Breast epithelium (tissue), 4 donors: ENCODE measurements at regions not wholly inside any gene's neighbourhood (a gene's known extent, or its start where the extent isn't known, plus 50 kb on each side); places are given as distances from the start of the nearest gene placed in this dataset.

Experiments used
- DNase-seq, 2 donors: peaks; one replicate each; pipeline ENCODE4 v3.0.0-alpha.2; 2019; ENCODE audit warnings: low spot score in 2 of 2
- H3K27ac ChIP-seq, 2 donors: fragments of 200-600 bp; sonication (generic) in 1 of 2; one replicate each; pipeline ENCODE4 v1.5.1; 2016 to 2019; ENCODE audit warnings: mild to moderate bottlenecking in 1 of 2
- H3K27me3 ChIP-seq, 2 donors: fragments of 200-600 bp; sonication (generic) in 1 of 2; one replicate each; pipeline versions ENCODE4 v1.5.1 to v1.6.0; 2017 to 2019; ENCODE audit warnings: control low read depth in 1 of 2, mild to moderate bottlenecking in 1 of 2
- H3K36me3 ChIP-seq: fragments of 200-600 bp; one replicate; pipeline ENCODE4 v1.5.1; 2019
- H3K4me1 ChIP-seq, 2 donors: fragments of 200-600 bp; sonication (generic); one replicate each; pipeline ENCODE4 v1.5.1; 2016 to 2019; ENCODE audit warnings: control low read depth in 1 of 2
- H3K4me3 ChIP-seq, 3 donors: fragments of 200-600 bp; sonication (generic); 1 replicate in 2 of 3; 2 replicates in 1 of 3; pipeline ENCODE4 v1.5.1; 2016 to 2019; ENCODE audit warnings: mild to moderate bottlenecking in 3 of 3, moderate library complexity in 2 of 3
- H3K9me3 ChIP-seq, 2 donors: fragments of 200-600 bp; sonication (generic) in 1 of 2; one replicate each; pipeline ENCODE4 v1.5.1; 2016 to 2019; ENCODE audit warnings: control low read depth in 1 of 2
- CTCF ChIP-seq, 3 donors: fragments of 450-650 bp; IDR thresholded peaks; one replicate each; pipeline ENCODE4 v1.5.1; 2016 to 2017; ENCODE audit warnings: antibody characterized with exemption in 3 of 3, mild to moderate bottlenecking in 3 of 3, moderate library complexity in 3 of 3
- POLR2A ChIP-seq: fragments of 450-650 bp; IDR thresholded peaks from one replicate; pipeline ENCODE4 v1.6.1; 2016; ENCODE audit warnings: antibody characterized with exemption, mild to moderate bottlenecking, moderate library complexity
- POLR2AphosphoS5 ChIP-seq, 3 donors: sonication (generic); formaldehyde crosslinking; IDR thresholded peaks; one replicate each; pipeline ENCODE4 v1.6.1; 2017; ENCODE audit warnings: antibody characterized with exemption in 3 of 3
- intact Hi-C: fragments of 100-400 bp; cut with DNase I; formaldehyde crosslinking; loops from one replicate; pipeline ENCODE4 v1.15.1; 2023; ENCODE audit warnings: low total_unique reads

GRCh38 chr9:10674586-10674985 lies 61.8 kb upstream of the PTPRD start:
- TF ChIP-seq POLR2AphosphoS5 (IDR thresholded peaks at IDR 0.05), result no peak
- TF ChIP-seq POLR2A, result no peak
- TF ChIP-seq CTCF (IDR thresholded peaks at IDR 0.05), result no peak
- Histone ChIP-seq H3K36me3 (no peaks in the 10 kb centered on the region), H3K4me3 (no peak overlapping the region), H3K27ac (no peak overlapping the region), H3K9me3 (peaks cover 0 to 4% of the 10 kb centered on the region in 2 donors), H3K4me1 (no peaks in the 10 kb centered on the region), H3K27me3 (no peaks in the 10 kb centered on the region)
- DNase-seq, result no peak
- intact Hi-C loops, result no loop called here

DNA sequence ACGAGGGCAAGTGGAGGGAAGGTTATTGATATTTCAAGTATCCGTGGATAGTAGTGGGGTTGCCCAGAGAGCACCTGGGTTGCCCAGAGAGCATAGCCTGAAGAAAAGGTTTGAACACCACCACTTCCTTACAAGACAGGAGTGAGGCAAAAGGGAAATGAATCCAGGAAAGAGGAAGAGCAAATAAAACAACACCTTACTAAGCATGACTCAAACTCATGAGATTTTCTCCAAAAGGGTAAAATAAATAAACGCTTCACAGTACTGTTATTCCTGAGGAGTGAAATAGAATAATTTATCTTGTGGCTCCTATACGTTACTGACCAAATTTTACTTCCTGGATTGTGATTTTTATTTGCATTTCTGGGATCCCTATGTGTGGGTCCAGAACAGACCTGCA lies 65.2 kb upstream of the PTPRD start:
- Histone ChIP-seq H3K4me1 (no peaks in the 10 kb centered on the region), H3K27ac (no peak overlapping the region), H3K36me3 (no peaks in the 10 kb centered on the region), H3K4me3 (no peak overlapping the region), H3K27me3 (no peaks in the 10 kb centered on the region), H3K9me3 (no peaks in the 10 kb centered on the region)
- DNase-seq, result no peak
- TF ChIP-seq POLR2AphosphoS5 (IDR thresholded peaks at IDR 0.05), result no peak
- no peak for TF ChIP-seq POLR2A
- no peak for TF ChIP-seq CTCF (IDR thresholded peaks at IDR 0.05)
- intact Hi-C loops, result no loop called here

DNA sequence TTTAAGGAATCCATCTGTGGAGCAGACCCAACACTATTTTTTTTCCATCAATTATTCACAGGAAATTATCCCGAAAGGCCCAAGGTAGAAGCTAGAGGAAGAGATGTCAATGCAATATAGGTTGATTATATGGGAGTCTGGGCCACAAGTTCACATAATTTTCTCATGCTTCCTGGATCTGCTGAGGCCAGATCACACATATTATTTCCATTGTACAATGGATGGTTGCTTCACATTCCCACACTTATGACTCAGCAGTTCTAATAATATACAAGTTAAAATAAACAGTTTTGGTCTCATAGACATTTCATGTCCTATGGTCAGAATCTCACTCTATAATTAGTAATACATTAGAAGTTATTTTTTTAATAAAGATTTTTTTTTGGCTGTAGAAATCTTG lies 66.0 kb upstream of the PTPRD start:
- H3K4me3 ChIP-seq, result no peak overlapping the region
- H3K4me1 ChIP-seq, result no peaks in the 10 kb centered on the region
- no peak for DNase-seq
- H3K27me3 ChIP-seq, result no peaks in the 10 kb centered on the region
- TF ChIP-seq POLR2A (no peak), POLR2AphosphoS5 (IDR thresholded peaks at IDR 0.05) (no peak), CTCF (IDR thresholded peaks at IDR 0.05) (no peak)
- no peaks in the 10 kb centered on the region for H3K36me3 ChIP-seq
- H3K9me3 ChIP-seq, result no peaks in the 10 kb centered on the region
- intact Hi-C loops, result no loop called here
- no peak overlapping the region for H3K27ac ChIP-seq

DNA sequence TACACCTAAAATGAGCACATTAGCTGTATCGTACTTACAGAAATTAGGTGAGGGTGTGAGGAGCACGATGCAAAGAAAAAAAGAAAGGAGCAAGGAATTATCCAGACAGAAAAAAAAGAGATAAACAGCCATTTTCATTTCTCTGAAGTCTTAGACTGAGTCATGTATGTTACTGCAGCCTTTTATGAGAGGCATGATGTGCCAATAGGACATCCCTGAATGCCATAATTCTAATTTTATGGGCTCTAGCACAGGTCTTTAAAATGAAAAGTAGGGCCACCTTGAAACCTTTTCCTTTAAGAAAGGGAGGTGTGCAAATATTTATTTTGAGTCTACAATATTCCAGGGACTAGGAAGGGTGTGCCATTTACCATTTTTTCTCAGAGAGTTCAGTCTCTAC lies 74.1 kb upstream of the PTPRD start:
- no peak for DNase-seq
- intact Hi-C loops, result no loop called here
- Histone ChIP-seq H3K9me3 (no peaks in the 10 kb centered on the region), H3K27me3 (no peaks in the 10 kb centered on the region), H3K4me3 (no peak overlapping the region), H3K4me1 (no peaks in the 10 kb centered on the region), H3K27ac (no peak overlapping the region), H3K36me3 (no peaks in the 10 kb centered on the region)
- TF ChIP-seq POLR2AphosphoS5 (IDR thresholded peaks at IDR 0.05) (no peak), CTCF (IDR thresholded peaks at IDR 0.05) (no peak), POLR2A (no peak)

DNA sequence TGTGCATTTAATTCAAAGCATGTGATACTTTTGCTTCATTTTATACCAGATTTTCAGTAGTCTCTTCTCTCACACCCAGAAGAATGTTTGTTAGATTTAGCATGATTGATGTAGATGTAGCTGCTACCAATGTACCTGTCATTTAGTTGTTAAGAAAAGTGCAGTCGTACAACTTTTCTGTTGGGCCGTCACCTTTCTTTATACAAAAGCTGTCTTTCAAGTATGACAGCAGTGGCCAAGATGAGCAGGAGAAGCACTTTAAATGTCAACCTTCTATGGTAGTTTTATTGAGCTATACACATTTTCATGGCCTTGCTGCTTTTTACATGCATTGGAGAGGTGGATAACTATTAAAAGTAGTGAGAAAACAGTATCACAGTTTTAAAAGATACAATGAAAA lies 77.7 kb upstream of the PTPRD start:
- TF ChIP-seq POLR2A (no peak), POLR2AphosphoS5 (IDR thresholded peaks at IDR 0.05) (no peak), CTCF (IDR thresholded peaks at IDR 0.05) (no peak)
- DNase-seq, result no peak
- intact Hi-C loops, result no loop called here

More for the DNA sequence above, 77.7 kb upstream of the PTPRD start:
- no peak overlapping the region for H3K27ac ChIP-seq
- no peaks in the 10 kb centered on the region for H3K27me3 ChIP-seq
- peaks cover 0 to 7% of the 10 kb centered on the region in 2 donors for H3K9me3 ChIP-seq
- no peaks in the 10 kb centered on the region for H3K4me1 ChIP-seq
- no peaks in the 10 kb centered on the region for H3K36me3 ChIP-seq
- no peak overlapping the region for H3K4me3 ChIP-seq
